AML-193 (cell line): ENCODE measurements at regions not wholly inside any gene's neighbourhood (a gene's known extent, or its start where the extent isn't known, plus 50 kb on each side); places are given as distances from the start of the nearest gene placed in this dataset.

Source experiments
- DNase-seq, 2 experiments: peaks; one replicate each; lab custom pipeline; 2025; lab: John Stamatoyannopoulos, UW

- DNase-seq: no peak
These were observed 523.8 kb downstream of the EFNA5 start for GRCh38 chr5:107146901-107147300.

GRCh38 chr5:107135391-107135790 lies 535.3 kb downstream of the EFNA5 start:
- no peak for DNase-seq

GRCh38 chr5:107134931-107135330 lies 535.8 kb downstream of the EFNA5 start:
- no peak for DNase-seq

DNA sequence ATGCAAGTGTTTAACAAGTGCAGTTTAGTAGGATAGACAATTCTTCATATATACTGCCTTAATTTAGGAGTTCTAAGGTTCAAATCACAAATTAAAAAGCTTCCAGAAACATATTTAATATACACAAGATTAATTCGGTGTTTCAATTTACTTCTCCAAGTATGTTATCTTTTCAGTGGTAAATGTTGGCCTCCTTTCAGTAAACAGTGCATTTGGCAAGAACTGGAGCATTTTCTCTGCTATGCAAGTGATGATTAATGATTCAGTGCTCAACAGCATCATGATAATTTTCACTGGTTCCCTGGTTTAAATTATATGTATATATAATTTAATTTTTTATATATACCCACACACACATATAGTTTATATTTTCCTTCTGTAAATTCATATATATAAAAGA lies 541.7 kb downstream of the EFNA5 start:
- no peak for DNase-seq

GRCh38 chr5:107127878-107128277 lies 542.9 kb downstream of the EFNA5 start:
- no peak for DNase-seq

GRCh38 chr5:107126341-107126740 lies 544.4 kb downstream of the EFNA5 start:
- DNase-seq: no peak

- DNase-seq: no peak
These were observed 546.4 kb downstream of the EFNA5 start for GRCh38 chr5:107124376-107124775.

GRCh38 chr5:107123014-107123413 lies 547.7 kb downstream of the EFNA5 start:
- no peak for DNase-seq

GRCh38 chr5:107121793-107122519 lies 548.8 kb downstream of the EFNA5 start:
- no peak for DNase-seq

GRCh38 chr5:107119656-107120055 lies 551.1 kb downstream of the EFNA5 start:
- DNase-seq: no peak

DNA sequence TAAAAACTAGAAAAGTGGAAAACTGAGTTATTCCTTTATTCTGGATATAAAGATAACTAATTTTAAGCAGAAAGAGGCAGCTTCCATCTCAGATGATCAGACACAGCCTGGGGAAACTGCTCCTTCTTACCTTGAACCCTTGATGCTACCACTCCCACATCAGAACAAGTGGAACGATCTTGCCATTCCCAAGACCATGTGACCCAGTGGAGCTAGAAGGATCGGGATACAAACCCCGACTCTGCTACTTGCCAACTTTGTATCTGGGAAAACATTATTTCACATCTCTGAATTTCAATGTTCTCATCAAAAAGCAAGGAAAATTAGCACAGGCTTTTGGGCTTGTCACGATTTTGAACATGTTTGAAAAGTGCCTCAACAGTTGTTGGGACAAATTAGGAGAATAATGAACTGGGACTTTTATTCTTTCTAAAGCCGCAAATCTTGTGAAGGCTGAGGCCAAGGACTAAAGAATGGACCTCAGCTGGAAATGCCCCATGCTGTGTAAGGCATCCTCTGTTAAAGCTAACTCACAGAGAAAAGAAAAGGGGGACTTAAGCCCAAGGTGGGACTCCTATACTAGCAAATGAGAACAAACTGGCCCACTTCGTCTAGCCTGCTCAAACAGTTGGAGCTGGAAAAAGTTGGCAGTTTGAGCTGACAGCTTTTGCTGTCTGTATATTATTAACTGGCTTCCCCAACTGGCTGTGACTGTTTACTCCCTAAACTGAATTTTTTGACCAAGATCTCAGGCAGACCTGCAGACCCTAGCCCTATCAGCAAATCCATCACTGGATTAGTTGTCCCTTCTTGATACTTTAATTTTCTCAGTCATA lies 552.3 kb downstream of the EFNA5 start:
- no peak for DNase-seq

GRCh38 chr5:107112216-107112615 lies 558.5 kb downstream of the EFNA5 start:
- no peak for DNase-seq

GRCh38 chr5:107104040-107104995 lies 566.4 kb downstream of the EFNA5 start:
- DNase-seq: no peak

- no peak for DNase-seq
These were observed 567.2 kb downstream of the EFNA5 start for GRCh38 chr5:107103522-107103921.

GRCh38 chr5:107100121-107100520 lies 570.6 kb downstream of the EFNA5 start:
- no peak for DNase-seq

- DNase-seq: no peak
These were observed 571.2 kb downstream of the EFNA5 start for GRCh38 chr5:107099506-107099905.

GRCh38 chr5:107092695-107093094 lies 578.0 kb downstream of the EFNA5 start:
- no peak for DNase-seq

GRCh38 chr5:107090506-107090905 lies 580.2 kb downstream of the EFNA5 start:
- no peak for DNase-seq

DNA sequence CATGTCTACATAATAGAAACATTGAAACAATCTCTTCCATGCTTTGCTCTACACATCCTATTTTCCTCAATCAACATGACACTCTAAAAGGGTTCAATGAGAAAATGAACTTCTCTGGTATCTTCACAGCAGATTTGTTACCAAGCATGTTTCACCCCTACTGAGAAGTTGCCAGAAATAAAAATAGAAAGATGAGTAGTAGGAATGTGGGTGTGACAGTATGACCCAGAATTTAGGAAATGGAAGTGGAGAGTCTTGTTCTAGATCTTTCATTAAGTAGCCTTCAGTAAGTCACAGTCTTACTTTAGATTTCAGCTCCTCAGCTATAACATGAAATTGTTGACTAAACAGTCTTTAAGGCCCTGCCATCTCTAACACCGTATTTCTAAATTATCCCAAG lies 581.8 kb downstream of the EFNA5 start:
- DNase-seq: no peak

- no peak for DNase-seq
These were observed 585.2 kb downstream of the EFNA5 start for GRCh38 chr5:107085572-107085971.

- no peak for DNase-seq
These were observed 595.7 kb downstream of the EFNA5 start for GRCh38 chr5:107074996-107075395.

DNA sequence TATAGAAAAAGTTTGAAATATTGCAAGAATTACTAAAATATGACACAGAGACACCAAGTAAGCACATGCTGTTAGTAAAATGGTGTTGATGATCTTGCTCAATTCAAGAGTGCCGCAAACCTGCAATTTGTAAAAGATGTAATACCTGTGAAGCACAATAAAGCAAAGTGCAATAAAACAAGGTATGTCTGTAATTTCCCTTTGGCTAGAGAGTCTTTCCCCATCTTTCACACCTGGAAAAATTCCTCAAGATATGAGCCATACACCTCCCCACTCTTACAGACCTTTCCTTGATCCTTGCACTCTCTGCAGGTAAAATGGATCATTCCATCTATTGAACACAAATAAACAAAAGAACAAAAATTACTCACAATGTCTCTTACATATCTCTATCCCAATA lies 597.8 kb downstream of the EFNA5 start:
- DNase-seq: no peak
